GM21360 (cell line): ENCODE measurements at regions not wholly inside any gene's neighbourhood (a gene's known extent, or its start where the extent isn't known, plus 50 kb on each side); places are given as distances from the start of the nearest gene placed in this dataset.
A peak's percentile ranks its signal among the peaks of the same experiment; 100 is the strongest.
"Not testable (repeated sequence)": the region's sequence is repeated elsewhere in the genome, so short reads cannot be mapped to it uniquely, and the experiment has no call there.

Experiments used
- ATAC-seq: cut with Tn5 transposase; IDR thresholded peaks from one replicate; pipeline ENCODE4 v1.9.1; 2021; ENCODE audit warnings: mild to moderate bottlenecking, moderate library complexity; ENCODE audit not compliant: unreplicated experiment

DNA sequence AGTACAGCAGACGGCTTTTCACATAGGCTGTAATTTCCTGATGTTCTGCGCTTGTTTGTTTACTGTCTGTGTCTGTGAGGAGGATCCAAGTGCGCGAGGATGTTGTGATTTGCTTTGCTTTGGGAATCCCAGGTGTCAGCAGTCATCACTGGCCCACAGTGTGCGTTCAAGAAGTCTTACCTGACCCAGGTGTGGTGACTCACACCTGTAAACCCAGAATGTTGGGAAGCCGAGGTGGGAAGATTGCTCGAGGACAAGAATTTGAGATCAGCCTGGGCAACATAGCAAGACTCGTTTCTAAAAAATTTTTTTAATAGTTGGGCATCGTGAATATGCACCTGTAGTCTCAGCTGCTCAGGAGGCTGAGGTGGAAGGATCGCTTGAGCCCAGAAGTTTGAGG is 110.7 kb downstream of the CRLF3 start:
- ATAC-seq, result not testable (repeated sequence)

DNA sequence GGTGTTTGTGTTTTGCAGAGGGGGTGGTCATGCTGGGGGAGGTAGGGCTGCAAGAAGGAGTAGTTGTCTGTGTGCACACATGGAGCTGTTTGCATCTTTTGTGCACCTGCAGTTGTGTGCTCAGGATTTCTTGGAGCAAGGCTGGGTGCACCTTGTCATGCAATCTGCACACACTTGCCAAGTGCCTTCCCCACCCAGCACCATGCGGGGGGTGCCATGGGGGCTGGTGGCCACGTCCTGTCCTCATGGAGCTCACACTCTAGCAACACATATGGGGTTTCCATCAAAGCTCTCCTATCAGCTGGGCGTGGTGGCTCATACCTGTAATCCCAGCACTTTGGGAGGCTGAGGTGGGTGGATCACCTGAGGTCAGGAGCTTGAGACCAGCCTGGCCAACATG is 111.6 kb downstream of the CRLF3 start:
- ATAC-seq, result not testable (repeated sequence)

DNA sequence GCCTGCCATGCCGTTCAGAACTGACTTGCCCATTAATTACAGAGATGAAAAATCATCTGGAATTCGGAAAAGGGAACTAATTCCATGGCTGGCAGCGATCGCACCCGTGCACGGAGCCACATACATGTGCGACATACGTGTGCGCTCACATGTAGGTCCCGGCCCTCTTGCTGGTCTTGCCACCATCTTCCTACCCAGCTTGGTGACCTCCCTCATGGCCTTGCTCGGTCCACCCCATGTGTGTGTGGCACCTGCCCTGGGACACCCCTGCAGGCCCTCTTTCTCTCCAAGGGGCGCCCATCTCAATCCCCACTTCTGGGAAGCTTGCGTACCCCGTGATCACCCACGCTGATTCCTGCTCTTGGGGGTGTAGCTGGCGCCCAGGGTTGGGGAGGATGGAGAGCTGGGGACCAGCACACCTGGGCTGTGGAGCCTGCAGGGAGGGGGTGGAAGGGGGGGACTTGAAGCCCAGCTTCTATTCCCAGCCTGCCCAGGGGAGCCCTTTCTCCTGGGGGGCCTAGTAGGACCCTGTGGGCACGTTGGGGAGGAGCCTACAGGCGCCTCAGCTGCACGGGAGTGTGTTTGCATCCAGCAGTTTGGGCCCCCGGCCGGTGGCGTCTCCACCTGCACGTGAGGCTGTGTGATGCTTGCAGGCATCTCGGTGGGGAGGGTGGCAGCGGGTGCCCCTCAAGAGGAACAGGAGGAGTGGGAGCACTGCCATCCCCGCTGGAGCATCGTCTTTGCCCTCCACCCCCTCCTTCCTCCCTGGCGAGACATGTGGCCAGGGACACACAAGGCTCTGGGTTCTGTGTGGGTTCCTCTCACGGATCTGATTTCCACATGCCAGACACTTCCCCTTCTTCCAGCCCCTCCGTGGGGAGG is 112.6 kb downstream of the CRLF3 start:
- ATAC-seq, result not testable (repeated sequence)

DNA sequence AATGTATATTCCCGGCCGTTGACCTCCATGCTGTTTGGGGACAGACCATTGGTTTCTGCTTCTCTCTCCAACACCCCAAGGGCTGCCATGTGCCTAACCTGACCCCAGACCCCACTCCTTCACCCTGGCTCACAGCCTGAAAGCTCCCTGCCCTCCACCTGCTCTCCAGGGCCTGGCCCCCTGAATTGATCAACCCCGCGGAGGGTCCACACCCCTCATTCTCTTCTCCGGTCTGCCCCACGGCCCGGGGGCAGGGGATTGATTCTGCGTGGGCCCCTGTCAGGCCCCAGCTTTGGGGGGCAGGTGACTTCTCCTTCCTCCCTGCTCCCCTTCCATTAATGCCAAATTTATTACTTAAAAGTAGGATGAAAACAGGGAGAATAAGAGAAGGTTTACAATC is 113.3 kb downstream of the CRLF3 start:
- ATAC-seq, result not testable (repeated sequence)

DNA sequence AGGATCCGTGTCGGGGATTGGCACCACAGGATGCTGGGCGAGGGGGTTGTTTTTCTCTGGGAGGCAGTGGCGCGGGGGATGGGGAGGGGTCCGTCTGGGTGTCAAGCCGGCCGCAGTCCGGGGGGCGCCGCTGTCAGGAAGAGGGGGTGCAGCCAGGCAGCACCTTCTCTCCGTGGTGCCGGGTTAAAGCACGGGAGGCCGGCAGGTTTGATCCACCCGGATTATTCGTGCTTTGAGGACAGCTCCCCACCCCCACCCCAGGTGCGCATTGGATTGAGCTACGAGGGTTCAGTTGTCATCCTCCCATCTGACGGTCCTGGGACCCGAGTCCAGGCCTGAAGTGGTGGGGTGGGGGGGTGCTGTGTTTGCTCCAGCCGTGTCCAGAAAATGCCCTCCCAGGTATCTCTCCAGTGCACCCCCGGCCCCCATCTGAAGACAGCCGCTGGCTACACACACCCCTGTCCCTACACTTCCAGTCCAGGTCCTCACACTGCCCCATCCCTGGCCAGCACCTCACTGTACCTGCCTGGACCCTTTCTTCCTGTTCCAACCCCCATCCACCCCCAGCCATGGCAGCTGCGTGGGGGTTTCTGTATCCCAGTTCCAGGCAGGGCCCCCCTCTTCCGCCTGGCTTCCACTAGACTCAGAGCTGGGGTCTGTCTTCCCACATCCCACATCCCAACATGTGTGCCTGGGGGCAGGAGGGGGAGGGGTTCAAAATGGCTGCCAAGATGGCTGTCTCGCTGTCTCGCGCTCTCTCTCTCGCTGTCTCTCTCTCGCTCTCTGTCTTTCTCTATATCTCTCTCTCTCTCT is 114.0 kb downstream of the CRLF3 start:
- ATAC-seq, result not testable (repeated sequence)

DNA sequence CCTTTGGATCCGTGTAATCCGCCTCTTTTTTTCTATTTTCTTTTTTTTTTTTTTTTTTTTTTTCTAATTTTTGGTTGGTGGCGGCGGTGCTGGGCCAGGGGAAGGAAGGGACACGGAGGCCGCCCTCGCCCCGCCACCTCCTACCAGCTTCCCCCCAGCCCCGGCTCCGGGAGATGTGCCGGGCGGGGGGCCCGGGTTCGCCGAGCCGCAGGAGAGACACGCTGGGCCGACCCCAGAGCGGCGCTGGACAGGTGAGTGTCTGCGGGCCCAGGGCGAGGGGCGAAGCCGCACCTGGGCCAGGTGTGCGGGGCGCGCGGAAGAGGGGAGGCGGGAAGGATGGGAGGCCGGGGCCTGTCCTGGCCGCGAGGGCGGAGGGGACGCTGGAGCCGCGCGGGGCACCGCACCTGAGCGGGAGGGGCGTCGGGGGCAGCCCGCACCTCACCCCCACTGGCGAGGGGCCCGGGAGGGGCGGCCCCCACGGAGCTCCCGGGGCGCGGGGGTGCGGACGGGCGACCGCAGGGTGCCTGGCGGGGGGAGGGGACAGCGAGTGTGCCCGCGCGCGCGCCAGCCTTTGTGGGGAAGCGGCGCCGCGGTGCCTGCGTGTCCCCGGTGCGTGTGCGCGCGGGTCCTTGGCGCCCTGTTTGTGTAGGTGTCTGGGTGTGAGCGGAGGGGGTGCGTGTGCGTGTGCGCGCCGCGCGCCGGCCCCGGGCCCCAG is 114.8 kb downstream of the CRLF3 start:
- ATAC-seq, result not testable (repeated sequence)

- not testable (repeated sequence) for ATAC-seq
Measured at GRCh38 chr17:30709096-30709495, 115.4 kb downstream of the CRLF3 start.

DNA sequence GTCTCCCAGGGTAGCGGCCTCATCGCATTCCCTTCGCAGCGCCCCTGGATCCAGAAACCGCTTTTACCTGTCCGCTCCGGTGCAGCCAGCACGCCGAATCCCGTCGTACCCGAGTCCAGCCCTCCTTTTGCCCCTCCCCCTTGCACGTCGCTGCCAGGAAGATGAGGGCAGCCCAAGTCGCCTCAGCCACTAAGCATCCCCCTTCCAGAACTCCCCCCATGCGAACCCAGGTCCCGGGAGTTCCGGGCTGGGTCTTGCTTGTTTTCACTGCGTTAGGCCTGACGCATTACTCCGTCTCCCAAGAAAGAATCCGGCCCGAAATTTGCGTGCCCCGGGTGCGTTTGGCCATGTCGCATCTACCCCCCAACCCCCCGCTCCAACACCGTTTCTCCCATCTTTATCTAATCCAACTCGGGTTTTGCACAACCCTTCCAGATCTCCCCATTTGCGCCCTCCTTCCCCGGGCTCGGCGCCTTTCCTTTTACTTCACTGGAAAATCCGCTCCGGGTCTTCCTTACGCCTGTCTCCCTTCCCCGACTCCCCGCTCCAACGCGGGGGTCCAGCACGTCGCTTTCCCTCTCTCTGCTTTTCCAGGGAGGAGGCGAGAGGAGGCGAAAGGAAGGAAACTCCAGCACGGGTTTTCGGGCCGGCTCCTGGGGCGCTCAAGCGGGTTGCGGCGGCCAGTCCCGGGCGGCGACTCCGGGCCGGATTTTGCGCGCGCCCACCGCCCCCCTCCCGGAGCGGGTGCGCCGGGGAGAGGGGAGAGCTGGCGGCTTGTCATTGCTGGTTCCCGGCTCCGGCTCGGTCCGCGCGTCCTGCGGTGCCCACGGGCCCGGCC is 116.0 kb downstream of the CRLF3 start:
- ATAC-seq, result not testable (repeated sequence)

GRCh38 chr17:30707724-30708240 is 116.7 kb downstream of the CRLF3 start:
- not testable (repeated sequence) for ATAC-seq

GRCh38 chr17:30706461-30707335 is 117.8 kb downstream of the CRLF3 start:
- ATAC-seq, result not testable (repeated sequence)

- ATAC-seq, result not testable (repeated sequence)
Measured at GRCh38 chr17:30706004-30706403, 118.5 kb downstream of the CRLF3 start.

DNA sequence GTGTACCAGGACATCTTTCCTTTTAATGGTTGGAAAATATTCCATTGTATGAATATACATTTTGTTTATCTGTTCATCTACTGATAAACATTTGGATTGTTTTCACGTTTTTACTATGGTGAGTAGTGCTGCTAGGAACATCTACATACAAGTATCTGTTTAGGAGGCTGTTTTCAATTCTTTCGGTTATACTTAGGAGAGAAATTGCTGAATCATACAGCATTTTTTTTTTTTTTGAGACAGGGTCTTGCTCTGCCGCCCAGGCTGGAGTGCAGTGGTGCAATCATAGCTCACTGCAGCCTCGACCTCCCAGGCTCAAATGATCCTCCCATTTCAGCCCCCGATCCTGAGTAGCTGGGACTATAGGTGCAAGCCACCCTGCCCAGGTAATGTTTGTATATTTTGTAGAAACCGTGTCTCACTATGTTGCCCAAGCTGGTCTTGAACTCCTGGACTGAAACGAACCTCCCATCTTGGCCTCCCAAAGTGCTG is 122.9 kb downstream of the CRLF3 start:
- no peak for ATAC-seq

- not testable (repeated sequence) for ATAC-seq
Measured at GRCh38 chr17:30700833-30701232, 123.7 kb downstream of the CRLF3 start.

- ATAC-seq, result peak; percentile 64
Measured at GRCh38 chr17:30697619-30698460, 126.7 kb downstream of the CRLF3 start.

GRCh38 chr17:30696234-30696633 is 128.3 kb downstream of the CRLF3 start:
- ATAC-seq, result no peak

DNA sequence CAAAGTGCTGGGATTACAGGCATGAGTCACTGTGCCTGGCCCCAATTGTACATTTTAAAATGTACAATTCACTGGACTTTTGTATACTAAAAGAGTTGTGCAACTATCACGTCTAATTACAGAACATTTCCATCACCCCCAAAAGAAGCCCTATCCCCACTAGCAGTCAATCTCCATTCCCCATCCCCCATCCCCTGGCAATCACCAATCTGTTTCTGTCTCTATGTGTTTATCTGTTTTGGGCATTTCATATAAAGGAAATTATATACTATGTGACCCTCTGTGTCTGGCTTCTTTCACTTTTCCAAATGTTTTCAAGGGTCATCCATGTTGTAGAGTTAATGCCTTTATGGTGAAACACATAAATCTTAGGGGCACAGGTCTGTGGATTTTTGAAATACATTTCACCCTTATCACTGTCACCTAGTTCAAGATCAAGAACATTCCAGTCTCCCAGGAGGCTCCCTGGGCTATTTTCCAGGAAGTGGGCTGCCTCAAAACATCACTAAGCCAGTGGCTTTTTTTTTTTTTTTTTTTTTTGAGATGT is 129.2 kb downstream of the CRLF3 start:
- ATAC-seq, result not testable (repeated sequence)

DNA sequence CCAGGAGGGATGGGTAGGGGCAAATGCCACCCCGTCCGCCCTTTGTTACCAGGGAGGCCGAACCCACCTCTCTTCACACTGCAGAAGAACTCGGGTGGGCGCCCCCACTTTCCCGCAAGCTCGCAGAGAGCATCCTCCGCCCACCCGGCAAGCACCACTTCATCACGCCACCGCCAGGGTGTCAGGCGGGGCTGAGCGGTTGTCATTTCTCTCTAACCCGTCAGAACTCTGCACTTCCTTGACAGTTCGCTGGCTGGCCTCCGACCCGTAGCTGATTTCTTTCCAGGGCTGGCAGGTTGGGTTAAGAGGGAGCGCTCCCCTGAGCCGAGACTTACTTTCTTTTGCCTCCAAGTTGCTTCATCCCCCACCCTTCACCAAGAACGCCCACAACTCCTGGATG is 130.7 kb downstream of the CRLF3 start:
- ATAC-seq, result not testable (repeated sequence)
